Endothelial cell of umbilical vein (primary cell): ENCODE measurements at regions not wholly inside any gene's neighbourhood (a gene's known extent, or its start where the extent isn't known, plus 50 kb on each side); places are given as distances from the start of the nearest gene placed in this dataset.

Source experiments
- BruUV-seq: library from RNA; stranded (reverse); fragments of 400-500 nt; replicated peaks from 2 replicates; lab custom pipeline; 2021; lab: Mats Ljungman, UMichigan
- CTCF ChIA-PET: fragments of 300-600, 350-600 bp; sonication (Branson Sonifier 250); formaldehyde crosslinking; loops from one replicate; lab custom pipeline; 2021; ENCODE audit warnings: antibody characterized with exemption, inconsistent platforms; lab: Charles Lee
- POLR2A ChIA-PET: fragments of 300-600, 350-600 bp; sonication (Branson Sonifier 250); formaldehyde crosslinking; loops from one replicate; lab custom pipeline; 2021; ENCODE audit warnings: antibody characterized with exemption, inconsistent platforms; lab: Charles Lee
- DNase-seq: peaks from one replicate; pipeline ENCODE4 v3.0.0-alpha.2; 2011; ENCODE audit warnings: low read depth, low spot score
- FAIRE-seq: peaks from 2 replicates; lab custom pipeline; 2011; peaks lifted over from hg19 to GRCh38; lab: Jason Lieb, UNC
- H2AFZ ChIP-seq: 2 replicates; pipeline ENCODE4 v1.6.0; 2012; ENCODE audit warnings: low read depth, low read length, control low read depth, inconsistent platforms
- H3K27ac ChIP-seq: 2 replicates; pipeline ENCODE4 v1.5.1; 2011; ENCODE audit warnings: low read depth, mild to moderate bottlenecking, control low read depth, low read length, moderate library complexity; ENCODE audit not compliant: insufficient read depth
- H3K27me3 ChIP-seq, 2 experiments: 2 replicates each; pipeline versions ENCODE4 v1.6.0 to v1.6.1; 2011; ENCODE audit warnings: low read length in 2 of 2, mixed read lengths in 1 of 2; ENCODE audit not compliant: control insufficient read depth in 2 of 2, insufficient read depth in 2 of 2
- H3K36me3 ChIP-seq, 2 experiments: 2 replicates in 1 of 2; 3 replicates in 1 of 2; pipeline ENCODE4 v1.5.1; 2011; ENCODE audit warnings: low read length in 2 of 2, mild to moderate bottlenecking in 1 of 2, moderate library complexity in 1 of 2; ENCODE audit not compliant: control insufficient read depth in 2 of 2, insufficient read depth in 2 of 2; ENCODE audit errors: extremely low read depth in 1 of 2
- H3K4me1 ChIP-seq: 3 replicates; pipeline ENCODE4 v1.5.1; 2011; ENCODE audit warnings: mild to moderate bottlenecking, low read length; ENCODE audit not compliant: control insufficient read depth, insufficient read depth; ENCODE audit errors: extremely low read depth
- H3K4me2 ChIP-seq: 2 replicates; pipeline ENCODE4 v1.6.1; 2011; ENCODE audit warnings: low read length, control low read depth, mixed read lengths; ENCODE audit not compliant: insufficient read depth
- H3K4me3 ChIP-seq, 3 experiments: fragments of 200-600 bp in 1 of 3; sonication (generic), shearing (Covaris generic) in 1 of 3; replicated peaks in 1 of 3; 2 replicates each; pipeline ENCODE4 v1.5.1; 2011 to 2016; ENCODE audit warnings: control low read depth in 3 of 3, low read length in 3 of 3, mild to moderate bottlenecking in 2 of 3, inconsistent platforms in 1 of 3, low read depth in 1 of 3, moderate library complexity in 1 of 3; ENCODE audit not compliant: insufficient read depth in 1 of 3
- H3K79me2 ChIP-seq: 2 replicates; pipeline ENCODE4 v1.6.0; 2012; ENCODE audit warnings: low read length, inconsistent platforms; ENCODE audit not compliant: control insufficient read depth, insufficient read depth
- H3K9ac ChIP-seq: replicated peaks from 2 replicates; pipeline ENCODE3; 2011; ENCODE audit warnings: low read length, control low read depth; ENCODE audit not compliant: insufficient read depth; ENCODE audit errors: extremely low read depth
- H3K9me1 ChIP-seq: replicated peaks from 3 replicates; pipeline ENCODE4 v1.6.0; 2011; ENCODE audit warnings: mild to moderate bottlenecking, low read length; ENCODE audit not compliant: control insufficient read depth, insufficient read depth; ENCODE audit errors: extremely low read depth
- H3K9me3 ChIP-seq: replicated peaks from 2 replicates; pipeline ENCODE4 v1.5.1; 2012; ENCODE audit warnings: low read length, inconsistent platforms; ENCODE audit not compliant: control insufficient read depth, insufficient read depth
- H4K20me1 ChIP-seq: replicated peaks from 2 replicates; pipeline ENCODE3; 2011; ENCODE audit warnings: mild to moderate bottlenecking, low read length; ENCODE audit not compliant: control insufficient read depth, insufficient read depth; ENCODE audit errors: extremely low read depth
- CTCF ChIP-seq, 2 donors: IDR thresholded peaks; 1 replicate in 1 of 2; 2 replicates in 1 of 2; pipeline ENCODE4 v1.5.1; 2011; ENCODE audit warnings: low read length in 2 of 2, mild to moderate bottlenecking in 2 of 2, moderate library complexity in 2 of 2, control low read depth in 1 of 2, inconsistent platforms in 1 of 2, low read depth in 1 of 2; ENCODE audit not compliant: insufficient read depth in 1 of 2; ENCODE audit errors: extremely low read depth in 1 of 2
- EZH2 ChIP-seq: IDR thresholded peaks from 2 replicates; pipeline ENCODE4 v1.6.1; 2012; ENCODE audit warnings: borderline replicate concordance, low read depth, mild to moderate bottlenecking, moderate library complexity, low read length, inconsistent platforms; ENCODE audit not compliant: severe bottlenecking
- GATA2 ChIP-seq: IDR thresholded peaks from 2 replicates; pipeline ENCODE4 v1.7.0; 2011; ENCODE audit warnings: low read depth, mild to moderate bottlenecking, moderate library complexity, mixed read lengths, low read length; ENCODE audit not compliant: insufficient read length, insufficient read depth
- JUN ChIP-seq: IDR thresholded peaks from 2 replicates; pipeline ENCODE4 v1.6.1; 2011; ENCODE audit warnings: borderline replicate concordance, low read depth; ENCODE audit not compliant: insufficient read length, insufficient read depth
- MYC ChIP-seq: IDR thresholded peaks from one replicate; pipeline ENCODE4 v1.6.1; 2011; ENCODE audit warnings: mild to moderate bottlenecking, low read depth, low read length
- POLR2A ChIP-seq: IDR thresholded peaks from 2 replicates; pipeline ENCODE4 v1.6.1; 2012; ENCODE audit warnings: low read depth, mild to moderate bottlenecking, control low read depth, low read length
- POLR2AphosphoS5 ChIP-seq: IDR thresholded peaks from 2 replicates; pipeline ENCODE4 v1.6.1; 2012; ENCODE audit warnings: low read depth, mild to moderate bottlenecking, control low read depth, low read length, moderate library complexity; ENCODE audit not compliant: insufficient read depth
- dilution Hi-C: fragments of 300-500 bp; cut with MboI; formaldehyde crosslinking; loops from one replicate; pipeline ENCODE4 v1.15.0; 2019; ENCODE audit warnings: low sequenced_read_pairs; ENCODE audit not compliant: extremely low pct_ligation_motif_present
- intact Hi-C: fragments of 100-400 bp; cut with micrococcal nuclease; formaldehyde crosslinking; loops from one replicate; pipeline ENCODE4 v1.10.0; 2022

DNA sequence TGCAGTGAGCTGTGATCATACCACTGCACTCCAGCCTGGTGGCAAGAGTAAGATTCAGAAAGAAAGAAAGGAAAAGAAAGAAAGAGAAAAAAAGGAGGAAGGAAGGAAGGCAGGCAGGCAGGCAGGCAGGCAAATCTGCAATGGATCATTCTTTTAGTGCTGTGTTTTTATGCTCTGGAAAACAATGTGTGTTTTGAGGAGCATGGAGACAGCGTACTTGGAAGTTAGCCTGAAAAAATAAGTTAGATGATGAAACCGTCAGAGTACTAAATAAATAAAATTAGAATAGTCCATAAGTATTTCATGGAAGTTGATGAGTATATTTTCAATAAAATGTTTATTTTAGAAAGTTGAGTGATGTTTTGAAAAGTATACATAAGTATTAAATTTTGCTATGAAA lies 366.4 kb upstream of the CDH20 start:
- H3K27ac ChIP-seq, result peak overlapping the region; percentile 2
- no peak overlapping the region for H3K4me3 ChIP-seq
- ChIA-PET POLR2A (no interaction called here), CTCF (interaction anchor here (1.7 to 4.3 kb wide), 4 partner anchors 9 to 158 kb away, joined by 3 to 18 read pairs (median 8); no protein-coding TSS in a partner anchor)
- no peaks in the 10 kb centered on the region for H3K27me3 ChIP-seq
- no peaks in the 10 kb centered on the region for H3K36me3 ChIP-seq
- no peaks in the 10 kb centered on the region for H4K20me1 ChIP-seq
- H3K79me2 ChIP-seq, result no peaks in the 10 kb centered on the region
- FAIRE-seq (no peak), DNase-seq (peak; percentile 76)
- H3K9me1 ChIP-seq, result no peaks in the 10 kb centered on the region
- H3K9me3 ChIP-seq, result no peaks in the 10 kb centered on the region
- no peak overlapping the region for H3K9ac ChIP-seq
- TF ChIP-seq EZH2, result no peak
- no peak overlapping the region for H3K4me2 ChIP-seq
- peak overlapping the region; percentile 59 for H2AFZ ChIP-seq
- dilution Hi-C loops, result no loop called here
- peaks cover 16% of the 10 kb centered on the region for H3K4me1 ChIP-seq
- intact Hi-C loops, result loop anchor here (1.0 kb wide), 1 partner anchor 11 kb away; no protein-coding TSS in a partner anchor
- no TSS peak for BruUV-seq

DNA sequence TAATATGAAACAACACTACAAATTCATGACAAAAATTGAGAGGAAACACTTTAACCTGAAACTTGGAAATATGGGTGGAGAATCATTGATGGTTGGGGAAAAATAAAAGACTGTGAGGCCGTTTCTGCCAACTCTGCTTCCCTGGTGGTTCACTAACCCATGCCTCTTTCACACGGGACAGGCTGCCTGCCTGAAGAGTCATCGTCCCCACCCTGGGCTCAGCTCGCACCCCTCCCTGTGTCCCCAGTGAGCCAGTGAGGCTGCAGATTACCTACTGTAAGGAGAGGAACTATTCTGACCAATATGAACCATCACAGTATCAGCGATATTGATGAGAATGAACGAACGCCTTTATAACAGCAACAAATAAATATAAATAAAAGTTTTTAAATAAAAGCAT lies 357.8 kb upstream of the CDH20 start:
- Histone ChIP-seq H3K4me2 (no peak overlapping the region), H3K9me3 (no peaks in the 10 kb centered on the region), H3K79me2 (no peaks in the 10 kb centered on the region), H3K27me3 (no peaks in the 10 kb centered on the region), H3K9ac (no peak overlapping the region), H3K9me1 (no peaks in the 10 kb centered on the region), H2AFZ (no peak overlapping the region), H3K27ac (no peak overlapping the region), H3K4me3 (no peak overlapping the region), H3K36me3 (no peaks in the 10 kb centered on the region), H3K4me1 (peaks cover 23% of the 10 kb centered on the region), H4K20me1 (no peaks in the 10 kb centered on the region)
- DNase-seq, result no peak
- no peak for FAIRE-seq
- POLR2A ChIA-PET, result no interaction called here
- CTCF ChIA-PET, result interaction anchor here (1.0 kb wide), 1 partner anchor 9 kb away, joined by 3 read pairs; no protein-coding TSS in a partner anchor
- TF ChIP-seq GATA2, result no peak
- no peak for TF ChIP-seq CTCF (IDR thresholded peaks at IDR 0.05; ENCODE audit: extremely low read depth in 1 of 2, insufficient read depth in 1 of 2, low read depth in 1 of 2, low read length in 2 of 2)
- no peak for TF ChIP-seq POLR2AphosphoS5
- no peak for TF ChIP-seq POLR2A
- TF ChIP-seq MYC, result no peak
- TF ChIP-seq EZH2, result no peak
- no peak for TF ChIP-seq JUN
- intact Hi-C loops, result loop anchor here (5.0 kb wide), 1 partner anchor 283 kb away; no protein-coding TSS in a partner anchor
- dilution Hi-C loops, result no loop called here
- BruUV-seq, result no TSS peak
